ENCODE measurements at regions not wholly inside any gene's neighbourhood (a gene's known extent, or its start where the extent isn't known, plus 50 kb on each side); places are given as distances from the start of the nearest gene placed in this dataset.
"Not testable (repeated sequence)": the region's sequence is repeated elsewhere in the genome, so short reads cannot be mapped to it uniquely, and the experiment has no call there.

GRCh38 chr11:37430966-37431632 lies 833.1 kb upstream of the RAG2 start:
- not testable (repeated sequence) for DNase-seq (ENCODE audit: low read depth)

GRCh38 chr11:37422511-37422910 lies 824.5 kb upstream of the RAG2 start:
- DNase-seq (ENCODE audit: low read depth): peak; percentile 19

GRCh38 chr11:37411289-37411688 lies 813.3 kb upstream of the RAG2 start:
- no peak for DNase-seq (ENCODE audit: low read depth)

GRCh38 chr11:37409124-37409523 lies 811.1 kb upstream of the RAG2 start:
- DNase-seq (ENCODE audit: low read depth): peak; percentile 52

- no peak for DNase-seq (ENCODE audit: low read depth)
These were observed 809.4 kb upstream of the RAG2 start for GRCh38 chr11:37407461-37407860.

- DNase-seq (ENCODE audit: low read depth): no peak
These were observed 808.6 kb upstream of the RAG2 start for GRCh38 chr11:37406651-37407050.

- no peak for DNase-seq (ENCODE audit: low read depth)
These were observed 806.2 kb upstream of the RAG2 start for GRCh38 chr11:37404231-37404630.

- no peak for DNase-seq (ENCODE audit: low read depth)
These were observed 804.6 kb upstream of the RAG2 start for GRCh38 chr11:37402663-37403062.

GRCh38 chr11:37394236-37394870 lies 796.3 kb upstream of the RAG2 start:
- no peak for DNase-seq (ENCODE audit: low read depth)

- DNase-seq (ENCODE audit: low read depth): no peak
These were observed 793.6 kb upstream of the RAG2 start for GRCh38 chr11:37391615-37392014.

- DNase-seq (ENCODE audit: low read depth): no peak
These were observed 792.6 kb upstream of the RAG2 start for GRCh38 chr11:37390576-37391083.

GRCh38 chr11:37378958-37379357 lies 780.9 kb upstream of the RAG2 start:
- DNase-seq (ENCODE audit: low read depth): no peak

GRCh38 chr11:37372667-37373066 lies 774.6 kb upstream of the RAG2 start:
- no peak for DNase-seq (ENCODE audit: low read depth)

- no peak for DNase-seq (ENCODE audit: low read depth)
These were observed 773.4 kb upstream of the RAG2 start for GRCh38 chr11:37371346-37371970.

GRCh38 chr11:37370817-37371216 lies 772.8 kb upstream of the RAG2 start:
- no peak for DNase-seq (ENCODE audit: low read depth)

- no peak for DNase-seq (ENCODE audit: low read depth)
These were observed 766.3 kb upstream of the RAG2 start for GRCh38 chr11:37364246-37364839.

- DNase-seq (ENCODE audit: low read depth): no peak
These were observed 755.2 kb upstream of the RAG2 start for GRCh38 chr11:37353192-37353591.

- DNase-seq (ENCODE audit: low read depth): no peak
These were observed 754.4 kb upstream of the RAG2 start for GRCh38 chr11:37352485-37352884.

GRCh38 chr11:37343290-37343689 lies 745.3 kb upstream of the RAG2 start:
- no peak for DNase-seq (ENCODE audit: low read depth)

- no peak for DNase-seq (ENCODE audit: low read depth)
These were observed 738.4 kb upstream of the RAG2 start for GRCh38 chr11:37336401-37336800.

- DNase-seq (ENCODE audit: low read depth): no peak
These were observed 735.3 kb upstream of the RAG2 start for GRCh38 chr11:37333345-37333744.

GRCh38 chr11:37323843-37324242 lies 725.8 kb upstream of the RAG2 start:
- DNase-seq (ENCODE audit: low read depth): no peak
